ENCODE measurements at regions not wholly inside any gene's neighbourhood (a gene's known extent, or its start where the extent isn't known, plus 50 kb on each side); places are given as distances from the start of the nearest gene placed in this dataset.
A peak's percentile ranks its signal among the peaks of the same experiment; 100 is the strongest.

- Histone ChIP-seq H3K4me1 (peaks cover 0 to 52% (median 9%) of the 10 kb centered on the region in 4 donors), H3K9me3 (no peaks in the 10 kb centered on the region), H3K36me3 (no peaks in the 10 kb centered on the region), H3K4me3 (no peak overlapping the region), H3K27ac (peak overlapping the region in 1 of 2 donors; percentile 47), H3K27me3 (no peaks in the 10 kb centered on the region)
- DNase-seq: no peak
- intact Hi-C loops (cut with DNase I; ENCODE audit: low total_unique reads): loop anchor here (5.0 kb wide), 1 partner anchor 35 kb away; no protein-coding TSS in a partner anchor
- TF ChIP-seq CTCF (IDR thresholded peaks at IDR 0.05): peak; percentile 50 to 63
Measured at GRCh38 chr14:22276913-22277816, 311.9 kb downstream of the DAD1 start.

- intact Hi-C loops (cut with DNase I; ENCODE audit: low total_unique reads): no loop called here
- Histone ChIP-seq H3K27me3 (no peaks in the 10 kb centered on the region), H3K27ac (peak overlapping the region in 1 of 2 donors; percentile 49), H3K4me1 (peaks cover 0 to 19% (median 0%) of the 10 kb centered on the region in 4 donors), H3K36me3 (no peaks in the 10 kb centered on the region), H3K4me3 (no peak overlapping the region), H3K9me3 (no peaks in the 10 kb centered on the region)
- TF ChIP-seq CTCF (IDR thresholded peaks at IDR 0.05): no peak
- DNase-seq: no peak
Measured at GRCh38 chr14:22271838-22272799, 316.9 kb downstream of the DAD1 start.

GRCh38 chr14:22268875-22269274, 320.1 kb downstream of the DAD1 start:
- Histone ChIP-seq H3K9me3 (no peaks in the 10 kb centered on the region), H3K27me3 (no peaks in the 10 kb centered on the region), H3K4me3 (no peak overlapping the region), H3K27ac (peak overlapping the region in 1 of 2 donors; percentile 90), H3K4me1 (peaks cover 0 to 50% (median 7%) of the 10 kb centered on the region in 4 donors), H3K36me3 (no peaks in the 10 kb centered on the region)
- TF ChIP-seq CTCF (IDR thresholded peaks at IDR 0.05): no peak
- DNase-seq: no peak
- intact Hi-C loops (cut with DNase I; ENCODE audit: low total_unique reads): no loop called here

GRCh38 chr14:22266683-22267082, 322.3 kb downstream of the DAD1 start:
- DNase-seq: no peak
- intact Hi-C loops (cut with DNase I; ENCODE audit: low total_unique reads): no loop called here
- H3K4me3 ChIP-seq: no peak overlapping the region
- no peak for TF ChIP-seq CTCF (IDR thresholded peaks at IDR 0.05)
- H3K36me3 ChIP-seq: no peaks in the 10 kb centered on the region
- no peaks in the 10 kb centered on the region for H3K9me3 ChIP-seq
- H3K27me3 ChIP-seq: no peaks in the 10 kb centered on the region
- H3K27ac ChIP-seq: peak overlapping the region; percentile 51 to 90
- H3K4me1 ChIP-seq: peaks cover 0 to 51% (median 7%) of the 10 kb centered on the region in 4 donors

GRCh38 chr14:22266142-22266442, 322.9 kb downstream of the DAD1 start:
- Histone ChIP-seq H3K27me3 (no peaks in the 10 kb centered on the region), H3K9me3 (no peaks in the 10 kb centered on the region), H3K4me3 (no peak overlapping the region), H3K36me3 (no peaks in the 10 kb centered on the region), H3K4me1 (peaks cover 0 to 50% (median 7%) of the 10 kb centered on the region in 4 donors), H3K27ac (peak overlapping the region; percentile 51 to 90)
- intact Hi-C loops (cut with DNase I; ENCODE audit: low total_unique reads): no loop called here
- no peak for DNase-seq
- no peak for TF ChIP-seq CTCF (IDR thresholded peaks at IDR 0.05)
